GM18526 (cell line): ENCODE measurements at regions not wholly inside any gene's neighbourhood (a gene's known extent, or its start where the extent isn't known, plus 50 kb on each side); places are given as distances from the start of the nearest gene placed in this dataset.
A peak's percentile ranks its signal among the peaks of the same experiment; 100 is the strongest.

ENCODE experiments used
- POLR2A ChIP-seq: IDR thresholded peaks from 3 replicates; pipeline ENCODE4 v1.6.1; 2011; ENCODE audit not compliant: insufficient read length; ENCODE audit errors: extremely low read depth

GRCh38 chr3:11739706-11740105, 96.0 kb upstream of the VGLL4 start:
- no peak for TF ChIP-seq POLR2A

GRCh38 chr3:11739123-11739522, 95.4 kb upstream of the VGLL4 start:
- no peak for TF ChIP-seq POLR2A

- TF ChIP-seq POLR2A, result no peak
Measured at GRCh38 chr3:11737742-11738141, 94.0 kb upstream of the VGLL4 start.

- TF ChIP-seq POLR2A, result no peak
Measured at GRCh38 chr3:11736136-11736833, 92.6 kb upstream of the VGLL4 start.

- TF ChIP-seq POLR2A, result no peak
Measured at GRCh38 chr3:11735638-11736037, 91.9 kb upstream of the VGLL4 start.

DNA sequence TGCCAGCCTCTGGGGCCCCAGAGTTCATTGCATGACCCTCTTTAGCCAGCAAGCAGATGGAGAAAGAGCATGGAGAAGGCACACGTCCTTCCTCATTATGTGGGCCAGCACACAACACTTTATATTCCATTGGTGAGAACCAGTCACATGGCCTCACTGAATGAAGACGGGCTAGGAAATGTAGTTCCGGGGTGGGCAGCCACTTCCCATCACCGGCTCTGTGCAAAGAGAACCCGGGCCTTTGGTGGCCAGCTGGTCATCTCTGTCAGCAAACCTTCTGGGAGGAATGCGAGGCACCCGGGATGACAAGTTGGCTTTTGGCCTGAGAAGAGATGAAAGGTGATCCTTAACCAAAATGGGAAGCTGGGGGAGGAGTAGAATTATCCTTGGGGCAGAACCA, 90.2 kb upstream of the VGLL4 start:
- TF ChIP-seq POLR2A, result no peak

DNA sequence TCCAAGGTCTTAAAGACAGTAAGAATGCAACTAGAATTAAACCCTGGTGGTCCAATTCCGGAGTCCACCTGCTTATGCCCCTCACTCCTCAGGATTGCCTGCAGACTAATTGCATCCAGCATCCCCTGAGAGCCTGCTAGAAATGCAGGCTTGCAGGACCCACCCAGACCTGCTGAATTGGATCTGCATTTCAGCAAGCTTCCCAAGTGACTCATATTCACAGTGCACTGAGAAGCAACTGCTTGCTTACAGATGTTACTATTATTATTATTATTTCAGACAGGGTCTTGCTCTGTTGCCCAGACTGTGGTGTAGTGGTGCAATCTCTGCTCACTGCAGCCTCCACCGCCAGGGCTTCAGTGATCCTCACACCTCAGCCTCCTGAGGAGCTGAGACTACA, 83.5 kb upstream of the VGLL4 start:
- TF ChIP-seq POLR2A, result no peak

- TF ChIP-seq POLR2A, result no peak
Measured at GRCh38 chr3:11726146-11726545, 82.4 kb upstream of the VGLL4 start.

DNA sequence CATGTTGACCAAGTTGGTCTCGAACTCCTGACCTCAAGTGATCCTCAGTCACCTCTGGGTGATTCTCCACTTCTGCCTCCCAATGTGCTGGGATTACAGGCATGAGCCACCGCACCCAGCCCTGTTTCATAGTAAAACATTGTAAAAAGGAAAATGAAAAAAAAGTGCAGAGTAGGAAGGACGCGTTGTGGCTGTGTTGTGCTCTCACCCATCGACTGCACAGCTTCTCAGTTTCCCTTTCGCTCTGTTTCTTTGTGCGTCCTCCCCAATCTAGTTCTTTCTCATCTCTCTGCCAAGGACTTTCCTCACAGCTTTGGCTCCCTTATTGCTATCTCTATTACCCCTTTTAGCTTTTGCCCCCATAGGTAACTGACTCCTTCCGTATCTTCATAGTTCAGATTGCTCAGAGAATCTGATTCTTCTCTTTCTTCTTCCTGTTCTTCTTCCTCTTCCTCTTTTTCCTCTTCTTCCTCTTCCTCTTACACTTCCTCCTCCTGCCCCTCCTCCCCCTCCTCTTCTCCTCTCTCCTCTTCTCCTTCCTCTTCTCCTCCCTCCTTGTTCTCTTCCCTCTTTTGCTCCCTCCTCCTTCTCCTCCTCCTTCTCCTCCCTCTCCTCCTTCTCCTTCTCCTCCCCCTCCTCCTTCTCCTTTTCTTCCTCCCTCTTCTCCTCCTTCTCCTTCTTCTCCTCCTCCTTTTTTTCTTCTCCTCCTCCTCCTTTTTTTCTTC, 81.1 kb upstream of the VGLL4 start:
- no peak for TF ChIP-seq POLR2A

DNA sequence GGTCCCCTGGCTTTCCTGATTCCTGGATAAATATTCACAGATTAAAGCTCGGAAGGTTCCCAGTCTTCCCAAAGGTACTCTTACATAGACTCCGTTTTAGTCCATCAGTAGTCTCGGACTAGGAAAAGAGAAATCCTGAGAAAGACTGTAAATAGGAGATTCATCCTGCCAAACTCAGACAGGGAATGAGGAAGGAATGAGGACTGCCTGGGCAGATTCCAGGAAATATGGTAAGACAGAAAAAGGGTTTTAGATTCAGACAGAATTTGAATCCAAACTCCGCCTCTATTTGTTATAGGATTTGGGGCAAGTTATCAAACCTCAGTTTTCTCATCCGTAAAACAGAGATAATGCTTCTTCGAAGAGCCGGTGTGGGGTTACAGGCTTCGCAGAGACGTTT, 77.8 kb upstream of the VGLL4 start:
- no peak for TF ChIP-seq POLR2A

DNA sequence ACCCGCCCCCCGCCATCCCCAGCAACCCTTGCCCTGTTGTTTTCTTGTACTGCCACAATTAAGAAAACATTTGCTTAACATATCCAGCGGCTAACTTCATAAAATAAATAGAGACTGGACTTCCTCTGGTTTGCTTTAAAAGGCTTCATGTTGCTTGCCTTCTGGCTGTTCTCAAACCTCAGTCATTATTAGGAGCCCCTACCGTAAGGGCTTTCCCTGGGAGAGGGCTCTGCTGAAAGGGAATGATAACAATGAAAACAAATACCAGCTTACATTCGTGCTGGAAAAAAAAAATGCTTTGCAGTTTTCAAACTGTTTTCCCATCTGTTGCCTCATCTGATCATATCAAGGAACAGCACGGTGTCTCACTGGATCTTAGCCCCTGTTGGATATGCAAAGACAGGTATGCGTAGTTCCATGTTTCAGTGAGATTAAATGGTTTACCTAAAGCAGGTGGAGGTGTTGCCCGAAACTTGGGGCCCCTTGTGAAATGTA, 77.2 kb upstream of the VGLL4 start:
- no peak for TF ChIP-seq POLR2A

DNA sequence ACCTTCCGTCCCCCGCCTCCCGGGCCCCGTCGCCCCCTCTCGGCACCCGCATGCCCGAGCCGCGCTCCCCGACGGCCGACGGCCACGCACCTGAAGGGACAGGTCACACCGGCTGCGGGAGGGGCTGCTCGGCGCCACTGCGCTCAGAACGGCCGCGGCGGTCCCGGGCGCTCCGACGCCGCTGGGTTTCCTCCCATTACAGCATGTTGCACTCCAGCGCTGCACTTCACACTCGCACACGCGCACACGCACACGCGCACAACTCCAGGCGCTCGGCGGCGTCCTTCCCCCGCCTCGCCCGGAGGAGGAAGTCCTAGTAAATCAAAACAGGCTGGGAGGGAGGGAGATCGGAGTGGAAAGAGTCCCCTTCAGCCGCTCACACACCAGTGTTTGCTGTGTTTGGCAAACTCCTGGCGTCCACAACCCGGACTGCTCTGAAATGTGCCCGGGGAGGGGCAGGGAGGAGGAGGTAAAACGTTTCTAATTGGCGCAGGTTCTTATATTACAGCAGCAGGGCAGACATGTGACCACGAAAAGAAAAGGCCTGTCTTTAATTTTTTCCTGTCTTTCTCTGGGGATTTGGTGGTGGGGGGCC, 76.7 kb upstream of the VGLL4 start:
- no peak for TF ChIP-seq POLR2A

- peak; percentile 18 for TF ChIP-seq POLR2A
Measured at GRCh38 chr3:11719406-11720303, 75.9 kb upstream of the VGLL4 start.

- no peak for TF ChIP-seq POLR2A
Measured at GRCh38 chr3:11718637-11719405, 75.1 kb upstream of the VGLL4 start.
